MCF 10A (cell line): ENCODE measurements at regions not wholly inside any gene's neighbourhood (a gene's known extent, or its start where the extent isn't known, plus 50 kb on each side); places are given as distances from the start of the nearest gene placed in this dataset.

Experiments
- BruUV-seq: library from RNA; stranded (reverse); fragments of 400-500 nt; replicated peaks from 2 replicates; lab custom pipeline; 2021; lab: Mats Ljungman, UMichigan
- CTCF ChIA-PET: fragments of 300-600 bp; sonication (Branson Sonifier 250); formaldehyde crosslinking; extraction: SDS; loops from one replicate; lab custom pipeline; 2021; ENCODE audit warnings: antibody characterized with exemption, inconsistent platforms; lab: Yijun Ruan, JAX
- POLR2A ChIA-PET: fragments of 300-600, 350-650 bp; sonication (Branson Sonifier 250); formaldehyde crosslinking; extraction: SDS; loops from one replicate; lab custom pipeline; 2020; ENCODE audit warnings: antibody characterized with exemption, inconsistent platforms; lab: Yijun Ruan, JAX
- DNase-seq: peaks from one replicate; pipeline ENCODE4 v3.0.0-alpha.2; 2018; ENCODE audit not compliant: unreplicated experiment
- H3K27ac Mint-ChIP-seq: one replicate; pipeline ENCODE4 v1.8.0; 2022; ENCODE audit warnings: mild to moderate bottlenecking, low read depth, mixed read lengths; ENCODE audit not compliant: unreplicated experiment
- H3K27me3 Mint-ChIP-seq: one replicate; pipeline ENCODE4 v1.8.0; 2022; ENCODE audit warnings: mixed read lengths; ENCODE audit not compliant: insufficient read depth, unreplicated experiment
- H3K36me3 Mint-ChIP-seq: one replicate; pipeline ENCODE4 v1.8.0; 2022; ENCODE audit warnings: mild to moderate bottlenecking, moderate library complexity, mixed read lengths; ENCODE audit not compliant: insufficient read depth, unreplicated experiment
- H3K4me1 Mint-ChIP-seq: one replicate; pipeline ENCODE4 v1.8.0; 2022; ENCODE audit warnings: mixed read lengths; ENCODE audit not compliant: insufficient read depth, unreplicated experiment
- H3K4me3 Mint-ChIP-seq: one replicate; pipeline ENCODE4 v1.8.0; 2022; ENCODE audit warnings: mild to moderate bottlenecking, moderate library complexity, mixed read lengths; ENCODE audit not compliant: unreplicated experiment
- H3K9me3 Mint-ChIP-seq: one replicate; pipeline ENCODE4 v1.8.0; 2022; ENCODE audit warnings: mixed read lengths; ENCODE audit not compliant: unreplicated experiment
- intact Hi-C: fragments of 100-400 bp; cut with micrococcal nuclease; formaldehyde crosslinking; loops from 2 replicates; pipeline ENCODE4 v1.14.1; 2022
- TF ChIP-seq, protein P1 (sequence below): fragments of 200-600 bp; IDR thresholded peaks from one replicate; pipeline ENCODE4 v1.8.0; 2022; ENCODE audit warnings: antibody characterized with exemption, mild to moderate bottlenecking; ENCODE audit not compliant: unreplicated experiment

DNA sequence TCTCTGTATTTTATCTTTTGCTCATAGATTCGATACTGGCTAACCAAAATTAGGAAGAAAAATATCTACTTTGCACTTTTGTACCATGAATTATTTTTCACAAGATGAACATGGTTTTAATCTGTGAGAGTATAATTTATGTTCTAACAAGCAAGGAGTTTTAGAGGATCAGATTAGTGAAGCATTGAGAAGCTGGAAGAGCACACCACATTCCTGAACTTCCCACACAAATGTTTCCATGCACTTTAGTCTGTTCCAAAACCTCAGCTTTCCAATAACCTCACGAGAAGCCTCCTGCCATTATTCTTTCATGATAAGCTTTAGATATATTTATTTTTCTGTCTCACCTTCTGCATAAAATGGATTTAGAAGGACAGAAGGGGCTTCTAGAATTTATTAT lies 98.7 kb upstream of the MPDZ start:
- Mint-ChIP-seq H3K4me3 (no peak overlapping the region), H3K27me3 (no peaks in the 10 kb centered on the region), H3K9me3 (no peaks in the 10 kb centered on the region), H3K4me1 (no peaks in the 10 kb centered on the region), H3K36me3 (no peaks in the 10 kb centered on the region), H3K27ac (no peak overlapping the region)
- BruUV-seq, result no TSS peak
- TF ChIP-seq, protein P1, sequence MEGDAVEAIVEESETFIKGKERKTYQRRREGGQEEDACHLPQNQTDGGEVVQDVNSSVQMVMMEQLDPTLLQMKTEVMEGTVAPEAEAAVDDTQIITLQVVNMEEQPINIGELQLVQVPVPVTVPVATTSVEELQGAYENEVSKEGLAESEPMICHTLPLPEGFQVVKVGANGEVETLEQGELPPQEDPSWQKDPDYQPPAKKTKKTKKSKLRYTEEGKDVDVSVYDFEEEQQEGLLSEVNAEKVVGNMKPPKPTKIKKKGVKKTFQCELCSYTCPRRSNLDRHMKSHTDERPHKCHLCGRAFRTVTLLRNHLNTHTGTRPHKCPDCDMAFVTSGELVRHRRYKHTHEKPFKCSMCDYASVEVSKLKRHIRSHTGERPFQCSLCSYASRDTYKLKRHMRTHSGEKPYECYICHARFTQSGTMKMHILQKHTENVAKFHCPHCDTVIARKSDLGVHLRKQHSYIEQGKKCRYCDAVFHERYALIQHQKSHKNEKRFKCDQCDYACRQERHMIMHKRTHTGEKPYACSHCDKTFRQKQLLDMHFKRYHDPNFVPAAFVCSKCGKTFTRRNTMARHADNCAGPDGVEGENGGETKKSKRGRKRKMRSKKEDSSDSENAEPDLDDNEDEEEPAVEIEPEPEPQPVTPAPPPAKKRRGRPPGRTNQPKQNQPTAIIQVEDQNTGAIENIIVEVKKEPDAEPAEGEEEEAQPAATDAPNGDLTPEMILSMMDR, result no peak
- DNase-seq, result no peak
- intact Hi-C loops, result no loop called here
- POLR2A ChIA-PET, result no interaction called here
- CTCF ChIA-PET, result no interaction called here

DNA sequence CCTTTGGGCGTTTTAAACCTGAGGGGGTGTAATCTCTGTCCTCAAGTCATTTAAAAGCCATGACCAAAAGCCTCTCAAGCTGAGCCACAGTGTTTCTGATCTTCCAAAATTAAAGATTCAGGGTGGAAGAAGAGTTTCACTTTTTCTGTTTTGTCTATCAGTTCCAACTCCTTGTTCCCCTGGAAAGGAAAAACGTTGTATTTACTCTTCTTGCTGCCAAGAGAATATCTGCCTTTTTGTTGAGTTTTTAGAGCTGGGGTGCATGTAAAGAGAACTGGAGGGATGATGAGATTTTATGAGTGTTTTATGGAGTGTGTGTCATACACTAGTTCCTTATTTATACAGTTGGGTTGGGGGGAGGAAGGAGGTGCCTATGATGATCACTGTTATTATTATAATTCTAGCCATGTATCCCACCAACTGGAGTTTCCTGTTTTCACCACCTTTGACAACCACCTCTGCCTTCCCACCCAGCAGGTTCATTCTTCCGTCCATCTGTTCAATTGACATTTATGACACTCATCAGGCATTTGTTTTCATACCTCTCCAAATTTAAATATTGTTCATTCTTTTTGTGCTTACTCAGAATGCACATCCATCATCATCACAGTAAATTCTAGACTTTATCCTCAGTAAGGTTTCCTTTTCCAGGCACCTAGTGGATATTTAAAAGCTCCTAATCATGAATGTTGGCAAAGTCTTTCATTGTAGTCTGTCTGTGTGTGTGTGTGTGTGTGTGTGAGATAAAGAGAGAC lies 97.9 kb upstream of the MPDZ start:
- TF ChIP-seq, protein P1, result no peak
- ChIA-PET POLR2A (interaction anchor here (1.0 kb wide), 1 partner anchor 19 kb away, joined by 4 read pairs; no protein-coding TSS in a partner anchor), CTCF (no interaction called here)
- no peak for DNase-seq
- Mint-ChIP-seq H3K36me3 (no peaks in the 10 kb centered on the region), H3K4me1 (no peaks in the 10 kb centered on the region), H3K4me3 (no peak overlapping the region), H3K27me3 (no peaks in the 10 kb centered on the region), H3K27ac (no peak overlapping the region), H3K9me3 (no peaks in the 10 kb centered on the region)
- no TSS peak for BruUV-seq
- intact Hi-C loops, result no loop called here

DNA sequence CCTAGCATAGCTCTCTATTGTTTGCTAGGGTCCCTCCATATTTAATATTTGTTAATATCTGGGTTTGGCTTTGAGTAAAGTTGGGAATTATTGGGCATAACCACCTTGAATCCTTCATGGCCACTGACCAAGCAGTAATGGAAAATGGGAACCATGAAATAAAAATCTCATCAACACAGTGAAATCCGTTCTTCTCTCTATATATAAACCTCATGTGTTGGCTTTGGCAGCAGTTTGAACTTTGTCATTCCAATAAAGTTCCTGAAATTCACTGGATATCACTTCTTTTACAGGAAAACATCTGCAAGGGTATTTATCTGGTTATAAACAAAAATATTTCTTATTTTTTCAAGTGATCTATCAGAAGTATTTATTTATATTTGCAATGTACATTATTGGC lies 93.0 kb upstream of the MPDZ start:
- intact Hi-C loops, result no loop called here
- TF ChIP-seq, protein P1, result no peak
- H3K27me3 Mint-ChIP-seq, result no peaks in the 10 kb centered on the region
- POLR2A ChIA-PET, result no interaction called here
- no peaks in the 10 kb centered on the region for H3K9me3 Mint-ChIP-seq
- no TSS peak for BruUV-seq
- CTCF ChIA-PET, result interaction anchor here (0.8 kb wide), 1 partner anchor 21 kb away, joined by 3 read pairs; no protein-coding TSS in a partner anchor
- no peak overlapping the region for H3K4me3 Mint-ChIP-seq
- H3K36me3 Mint-ChIP-seq, result no peaks in the 10 kb centered on the region
- no peaks in the 10 kb centered on the region for H3K4me1 Mint-ChIP-seq
- H3K27ac Mint-ChIP-seq, result no peak overlapping the region
- no peak for DNase-seq

DNA sequence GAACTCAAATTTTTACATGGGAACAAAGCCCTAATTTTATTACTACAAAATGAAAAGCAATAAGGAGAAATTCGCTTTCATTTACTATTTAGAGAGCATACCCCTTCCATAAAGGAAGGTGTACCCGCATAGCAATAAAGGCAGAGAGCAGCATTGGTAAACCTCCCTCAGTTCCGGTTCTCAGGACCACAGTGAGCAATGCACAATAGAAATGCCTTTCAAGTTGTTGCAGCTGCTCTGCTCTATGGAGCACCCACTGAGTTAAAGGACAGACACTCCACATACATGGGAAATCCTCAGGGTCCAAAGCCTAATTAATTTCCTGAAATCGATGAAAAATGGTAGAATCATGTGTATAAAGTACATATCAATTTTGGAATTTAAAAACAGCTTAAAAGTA lies 89.9 kb upstream of the MPDZ start:
- Mint-ChIP-seq H3K9me3 (no peaks in the 10 kb centered on the region), H3K27me3 (no peaks in the 10 kb centered on the region), H3K36me3 (no peaks in the 10 kb centered on the region), H3K27ac (no peak overlapping the region), H3K4me3 (no peak overlapping the region), H3K4me1 (no peaks in the 10 kb centered on the region)
- ChIA-PET CTCF (interaction anchor here (0.6 to 1.7 kb wide), 3 partner anchors 17 to 979 kb away, joined by 3 to 5 read pairs (median 5); no protein-coding TSS in a partner anchor), POLR2A (interaction anchor here (0.6 kb wide), 1 partner anchor 1012 kb away, joined by 3 read pairs; no protein-coding TSS in a partner anchor)
- TF ChIP-seq, protein P1, result no peak
- intact Hi-C loops, result no loop called here
- DNase-seq, result no peak
- no TSS peak for BruUV-seq
